ENCODE measurements at regions not wholly inside any gene's neighbourhood (a gene's known extent, or its start where the extent isn't known, plus 50 kb on each side); places are given as distances from the start of the nearest gene placed in this dataset.

DNA sequence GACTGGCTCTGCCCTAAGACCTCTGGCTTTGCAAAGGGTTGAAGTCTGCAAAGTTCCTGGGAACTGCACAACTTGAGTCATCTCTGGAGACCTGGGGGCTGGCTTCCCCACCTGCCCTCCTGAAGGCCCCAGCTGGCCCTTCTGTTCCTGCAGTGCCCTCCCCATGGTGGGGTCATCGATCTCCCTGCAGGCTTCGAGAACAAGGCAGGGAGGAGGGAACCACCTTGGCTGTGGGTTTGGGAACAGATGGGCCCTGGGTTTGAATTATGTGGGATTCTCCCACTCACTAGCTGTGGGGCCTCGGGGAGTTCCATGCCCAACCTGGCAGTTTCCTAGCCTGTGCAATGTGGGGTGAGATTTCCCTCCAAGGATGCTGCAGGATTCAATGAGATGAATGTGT, 310.2 kb downstream of the PTPRU start:
- Histone ChIP-seq H3K27ac (no peak overlapping the region), H3K9me3 (ENCODE audit: severe bottlenecking) (no peaks in the 10 kb centered on the region), H3K27me3 (ENCODE audit: insufficient read depth, low read depth, severe bottlenecking) (no peaks in the 10 kb centered on the region), H3K4me3 (ENCODE audit: low read depth, low read length) (no peak overlapping the region), H3K36me3 (no peaks in the 10 kb centered on the region)
- no peak for TF ChIP-seq CTCF (IDR thresholded peaks at IDR 0.05; ENCODE audit: low read depth, low read length)
- no peak for DNase-seq

GRCh38 chr1:29544406-29544805, 308.1 kb downstream of the PTPRU start:
- Histone ChIP-seq H3K27ac (no peak overlapping the region), H3K36me3 (no peaks in the 10 kb centered on the region), H3K4me3 (ENCODE audit: low read depth, low read length) (no peak overlapping the region), H3K27me3 (ENCODE audit: insufficient read depth, low read depth, severe bottlenecking) (no peaks in the 10 kb centered on the region), H3K9me3 (ENCODE audit: severe bottlenecking) (no peaks in the 10 kb centered on the region)
- no peak for TF ChIP-seq CTCF (IDR thresholded peaks at IDR 0.05; ENCODE audit: low read depth, low read length)
- no peak for DNase-seq

- DNase-seq, result no peak
- H3K36me3 ChIP-seq, result no peaks in the 10 kb centered on the region
- no peak overlapping the region for H3K27ac ChIP-seq
- H3K9me3 ChIP-seq (ENCODE audit: severe bottlenecking), result no peaks in the 10 kb centered on the region
- no peak for TF ChIP-seq CTCF (IDR thresholded peaks at IDR 0.05; ENCODE audit: low read depth, low read length)
- H3K27me3 ChIP-seq (ENCODE audit: insufficient read depth, low read depth, severe bottlenecking), result no peaks in the 10 kb centered on the region
- H3K4me3 ChIP-seq (ENCODE audit: low read depth, low read length), result no peak overlapping the region
These were observed 307.3 kb downstream of the PTPRU start for GRCh38 chr1:29543586-29543985.

DNA sequence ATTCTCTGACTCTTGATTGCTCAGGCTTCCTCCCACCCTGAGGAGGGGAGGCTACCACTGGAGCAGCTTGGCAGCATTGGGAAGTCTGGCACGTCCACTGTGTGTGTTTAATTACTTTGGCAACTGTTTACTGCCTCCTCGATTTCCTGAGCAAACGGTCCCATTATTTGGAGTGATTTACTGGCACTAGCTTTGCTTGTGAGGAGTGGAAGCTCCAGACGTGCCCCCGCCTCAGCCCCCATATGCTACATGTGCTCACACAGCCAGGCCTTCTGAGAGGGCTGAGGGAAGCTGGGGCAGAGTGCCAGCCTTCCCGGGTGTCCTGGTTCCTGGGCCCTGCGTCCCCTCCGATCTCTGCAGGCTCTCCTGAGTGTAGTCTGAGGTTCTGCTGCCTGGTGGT, 306.2 kb downstream of the PTPRU start:
- Histone ChIP-seq H3K9me3 (ENCODE audit: severe bottlenecking) (no peaks in the 10 kb centered on the region), H3K4me3 (ENCODE audit: low read depth, low read length) (no peak overlapping the region), H3K27ac (no peak overlapping the region), H3K36me3 (no peaks in the 10 kb centered on the region), H3K27me3 (ENCODE audit: insufficient read depth, low read depth, severe bottlenecking) (no peaks in the 10 kb centered on the region)
- TF ChIP-seq CTCF (IDR thresholded peaks at IDR 0.05; ENCODE audit: low read depth, low read length), result no peak
- DNase-seq, result no peak

GRCh38 chr1:29541631-29542030, 305.3 kb downstream of the PTPRU start:
- no peak for TF ChIP-seq CTCF (IDR thresholded peaks at IDR 0.05; ENCODE audit: low read depth, low read length)
- Histone ChIP-seq H3K27ac (no peak overlapping the region), H3K36me3 (no peaks in the 10 kb centered on the region), H3K27me3 (ENCODE audit: insufficient read depth, low read depth, severe bottlenecking) (no peaks in the 10 kb centered on the region), H3K4me3 (ENCODE audit: low read depth, low read length) (no peak overlapping the region), H3K9me3 (ENCODE audit: severe bottlenecking) (no peaks in the 10 kb centered on the region)
- DNase-seq, result no peak

DNA sequence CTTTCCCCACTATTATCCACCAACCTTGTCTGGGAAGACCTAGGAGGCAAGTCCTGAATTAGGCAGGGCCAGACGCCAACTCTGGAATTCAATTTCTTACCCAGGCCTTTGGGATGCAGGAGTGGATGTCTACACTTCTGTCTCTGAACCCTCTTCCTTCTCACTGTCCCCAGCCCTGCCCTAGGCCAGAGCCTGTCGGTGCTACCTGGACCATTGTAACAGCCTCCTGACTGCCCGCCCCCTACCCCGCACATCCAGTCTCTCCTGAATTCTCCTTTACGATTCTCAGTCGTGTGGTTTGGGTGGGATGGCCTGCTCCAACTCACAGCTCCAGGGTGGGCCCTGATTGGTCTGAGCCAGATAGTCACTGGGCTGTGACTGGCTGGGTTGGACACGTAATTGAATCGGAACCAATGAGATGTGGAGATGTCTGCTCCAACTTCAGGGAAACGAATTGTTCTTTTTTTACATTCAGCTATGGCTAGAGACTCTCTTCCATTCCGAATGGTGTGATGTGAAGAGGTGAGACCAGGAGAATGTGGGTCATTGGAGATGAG, 304.6 kb downstream of the PTPRU start:
- no peak overlapping the region for H3K27ac ChIP-seq
- H3K9me3 ChIP-seq (ENCODE audit: severe bottlenecking), result no peaks in the 10 kb centered on the region
- no peak overlapping the region for H3K4me3 ChIP-seq (ENCODE audit: low read depth, low read length)
- DNase-seq, result no peak
- TF ChIP-seq CTCF (IDR thresholded peaks at IDR 0.05; ENCODE audit: low read depth, low read length), result no peak
- no peaks in the 10 kb centered on the region for H3K27me3 ChIP-seq (ENCODE audit: insufficient read depth, low read depth, severe bottlenecking)
- H3K36me3 ChIP-seq, result no peaks in the 10 kb centered on the region
